ENCODE measurements at regions not wholly inside any gene's neighbourhood (a gene's known extent, or its start where the extent isn't known, plus 50 kb on each side); places are given as distances from the start of the nearest gene placed in this dataset.

GRCh38 chr1:25068829-25069228, 138.8 kb upstream of the RUNX3 start:
- H3K4me2 ChIP-seq (ENCODE audit: low read length) = no peak overlapping the region
- ChIA-PET POLR2A (no interaction called here), CTCF (ENCODE audit: unreplicated experiment) (no interaction called here)
- no peaks in the 10 kb centered on the region for H4K20me1 ChIP-seq (ENCODE audit: insufficient read depth, low read length)
- H3K4me1 ChIP-seq (ENCODE audit: insufficient read depth, low read length, poor library complexity, severe bottlenecking) = no peaks in the 10 kb centered on the region
- H3K36me3 ChIP-seq (ENCODE audit: insufficient read depth, low read length) = no peaks in the 10 kb centered on the region
- TF ChIP-seq EZH2phosphoT487 (IDR thresholded peaks at IDR 0.05; ENCODE audit: borderline replicate concordance, low read depth, low read length) (no peak), CTCF (conservative IDR thresholded peaks at IDR 0.05; ENCODE audit: low read length) (peak; percentile 62)
- no peaks in the 10 kb centered on the region for H3K9me3 ChIP-seq (ENCODE audit: low read length)
- intact Hi-C loops (cut with micrococcal nuclease; ENCODE audit: unreplicated experiment) = no loop called here
- H3K79me2 ChIP-seq (ENCODE audit: insufficient read depth, low read depth, low read length) = no peaks in the 10 kb centered on the region
- DNase-seq (ENCODE audit: low spot score) = peak; percentile 19
- H3K9me2 ChIP-seq (ENCODE audit: insufficient read depth, low read length) = no peaks in the 10 kb centered on the region
- H2AFZ ChIP-seq (ENCODE audit: low read length) = no peak overlapping the region
- BruUV-seq (replicated peaks) = no TSS peak
- no peak overlapping the region for H3K27ac ChIP-seq (ENCODE audit: low read depth, low read length, poor library complexity, severe bottlenecking)
- no peak overlapping the region for H3K4me3 ChIP-seq (ENCODE audit: low read depth, low read length, poor library complexity, severe bottlenecking)

GRCh38 chr1:25068316-25068715, 138.2 kb upstream of the RUNX3 start:
- Histone ChIP-seq H3K4me3 (ENCODE audit: low read depth, low read length, poor library complexity, severe bottlenecking) (no peak overlapping the region), H4K20me1 (ENCODE audit: insufficient read depth, low read length) (no peaks in the 10 kb centered on the region), H2AFZ (ENCODE audit: low read length) (no peak overlapping the region), H3K36me3 (ENCODE audit: insufficient read depth, low read length) (no peaks in the 10 kb centered on the region), H3K4me2 (ENCODE audit: low read length) (no peak overlapping the region), H3K9me3 (ENCODE audit: low read length) (no peaks in the 10 kb centered on the region), H3K9me2 (ENCODE audit: insufficient read depth, low read length) (no peaks in the 10 kb centered on the region), H3K79me2 (ENCODE audit: insufficient read depth, low read depth, low read length) (no peaks in the 10 kb centered on the region), H3K27ac (ENCODE audit: low read depth, low read length, poor library complexity, severe bottlenecking) (no peak overlapping the region), H3K4me1 (ENCODE audit: insufficient read depth, low read length, poor library complexity, severe bottlenecking) (no peaks in the 10 kb centered on the region)
- intact Hi-C loops (cut with micrococcal nuclease; ENCODE audit: unreplicated experiment) = no loop called here
- POLR2A ChIA-PET = no interaction called here
- CTCF ChIA-PET (ENCODE audit: unreplicated experiment) = no interaction called here
- no peak for TF ChIP-seq EZH2phosphoT487 (IDR thresholded peaks at IDR 0.05; ENCODE audit: borderline replicate concordance, low read depth, low read length)
- no peak for TF ChIP-seq CTCF (conservative IDR thresholded peaks at IDR 0.05; ENCODE audit: low read length)
- BruUV-seq (replicated peaks) = no TSS peak
- no peak for DNase-seq (ENCODE audit: low spot score)

GRCh38 chr1:25067518-25068251, 137.6 kb upstream of the RUNX3 start:
- no TSS peak for BruUV-seq (replicated peaks)
- Histone ChIP-seq H3K79me2 (ENCODE audit: insufficient read depth, low read depth, low read length) (no peaks in the 10 kb centered on the region), H3K4me3 (ENCODE audit: low read depth, low read length, poor library complexity, severe bottlenecking) (no peak overlapping the region), H4K20me1 (ENCODE audit: insufficient read depth, low read length) (no peaks in the 10 kb centered on the region), H3K4me2 (ENCODE audit: low read length) (no peak overlapping the region), H3K9me2 (ENCODE audit: insufficient read depth, low read length) (no peaks in the 10 kb centered on the region), H3K27ac (ENCODE audit: low read depth, low read length, poor library complexity, severe bottlenecking) (no peak overlapping the region), H3K9me3 (ENCODE audit: low read length) (no peaks in the 10 kb centered on the region), H2AFZ (ENCODE audit: low read length) (no peak overlapping the region), H3K36me3 (ENCODE audit: insufficient read depth, low read length) (no peaks in the 10 kb centered on the region), H3K4me1 (ENCODE audit: insufficient read depth, low read length, poor library complexity, severe bottlenecking) (no peaks in the 10 kb centered on the region)
- POLR2A ChIA-PET = interaction anchor here (0.7 kb wide), 1 partner anchor 58 kb away, joined by 3 read pairs; no protein-coding TSS in a partner anchor
- TF ChIP-seq CTCF (conservative IDR thresholded peaks at IDR 0.05; ENCODE audit: low read length) (no peak), EZH2phosphoT487 (IDR thresholded peaks at IDR 0.05; ENCODE audit: borderline replicate concordance, low read depth, low read length) (no peak)
- CTCF ChIA-PET (ENCODE audit: unreplicated experiment) = no interaction called here
- DNase-seq (ENCODE audit: low spot score) = no peak
- intact Hi-C loops (cut with micrococcal nuclease; ENCODE audit: unreplicated experiment) = no loop called here
